Central memory CD4-positive, alpha-beta T cell (primary cell): ENCODE measurements at regions not wholly inside any gene's neighbourhood (a gene's known extent, or its start where the extent isn't known, plus 50 kb on each side); places are given as distances from the start of the nearest gene placed in this dataset.

Source experiments
- DNase-seq: peaks from one replicate; pipeline ENCODE4 v3.0.0; 2022

DNA sequence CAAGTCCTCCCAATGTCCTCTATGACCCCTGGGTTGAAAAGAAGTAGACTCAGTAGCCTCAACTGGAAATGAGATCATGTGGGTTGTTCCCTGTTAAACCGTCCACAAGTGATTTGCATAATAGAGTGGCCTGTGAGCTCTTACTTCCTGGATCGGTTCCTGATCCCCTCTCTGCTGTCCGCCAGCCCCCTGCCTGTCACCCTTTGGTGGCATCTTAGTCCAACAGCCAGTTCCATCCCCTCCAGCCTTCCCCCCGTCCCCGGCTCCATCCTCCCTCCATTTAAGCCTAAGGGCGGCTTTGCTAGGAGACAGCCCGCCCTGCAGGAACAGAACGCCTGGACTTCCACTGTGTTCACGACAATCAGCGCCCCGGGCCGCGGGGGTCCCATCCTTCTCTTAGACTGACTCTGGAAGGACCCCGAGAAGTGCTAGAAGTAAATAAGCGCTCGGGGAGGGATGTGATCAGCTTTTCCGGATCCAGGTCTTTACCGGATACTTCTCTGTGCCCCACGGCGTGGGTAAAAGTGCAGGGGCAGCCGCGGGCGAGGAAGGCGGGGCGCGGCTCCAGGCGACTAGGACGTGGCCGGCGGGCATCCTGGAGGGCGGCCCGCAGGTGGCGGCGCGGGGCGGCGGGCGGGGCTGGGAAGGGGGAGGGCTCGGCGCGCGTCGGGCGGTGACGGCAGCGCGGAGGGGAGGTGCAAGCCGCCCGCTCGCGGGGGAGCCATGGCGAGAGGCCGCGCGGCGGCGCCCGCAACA is 51.2 kb upstream of the ULK4 start:
- DNase-seq = peak; percentile 65

DNA sequence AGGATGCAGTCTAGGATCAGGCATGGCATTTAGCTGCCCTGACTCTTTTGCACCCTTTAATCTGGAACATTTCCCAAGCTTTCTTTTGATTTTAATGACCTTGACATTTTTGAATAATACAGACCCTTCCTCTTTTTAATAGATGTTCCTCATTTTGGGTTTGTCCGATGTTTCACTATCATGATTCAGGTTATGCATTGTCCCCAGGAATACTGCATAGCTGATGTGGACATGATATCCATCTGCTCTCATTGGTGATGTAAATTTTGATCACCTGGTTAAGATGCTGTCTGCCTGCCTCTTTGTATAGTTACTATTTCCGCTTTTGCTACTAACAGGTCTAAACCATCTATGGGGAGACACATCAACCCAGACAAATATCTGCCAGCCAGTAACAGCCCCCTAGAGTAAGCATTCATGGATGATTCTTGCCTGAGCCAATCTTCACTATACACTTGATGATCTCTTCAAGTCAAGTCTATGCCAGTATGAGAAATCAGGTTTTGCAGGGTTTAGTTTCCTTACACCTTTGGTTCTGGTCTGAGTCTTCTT is 50.6 kb upstream of the ULK4 start:
- peak; percentile 53 for DNase-seq
